ENCODE measurements at regions not wholly inside any gene's neighbourhood (a gene's known extent, or its start where the extent isn't known, plus 50 kb on each side); places are given as distances from the start of the nearest gene placed in this dataset.

DNA sequence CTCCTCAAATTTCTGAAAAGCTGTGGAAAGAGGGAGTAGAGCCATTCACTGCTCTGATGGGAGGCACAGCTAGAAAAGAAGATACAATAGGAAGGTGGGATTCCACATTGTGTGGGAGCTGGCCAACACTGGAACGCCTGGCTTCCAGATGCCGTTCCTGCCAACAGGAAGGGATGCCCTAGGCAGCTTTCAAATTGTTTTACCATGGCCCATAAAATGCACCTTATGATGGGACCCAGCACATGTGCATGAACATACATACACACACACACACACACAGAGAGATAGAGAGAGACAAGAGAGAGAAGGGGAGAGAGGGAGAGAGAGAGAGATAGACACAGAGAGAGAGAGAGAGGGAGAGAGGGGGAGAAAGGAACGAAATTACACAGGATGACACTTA, 86.1 kb upstream of the BZW1 start:
- TF ChIP-seq CTCF (conservative IDR thresholded peaks at IDR 0.05) = no peak
- no peak for TF ChIP-seq ZFX (IDR thresholded peaks at IDR 0.05)

Data from C4-2B (cell line).